H1 (cell line): ENCODE measurements at regions not wholly inside any gene's neighbourhood (a gene's known extent, or its start where the extent isn't known, plus 50 kb on each side); places are given as distances from the start of the nearest gene placed in this dataset.

Experiments used
- PHF8 ChIP-seq: fragments of 200-600 bp; sonication (generic); conservative IDR thresholded peaks from 2 replicates; pipeline ENCODE4 v1.7.1; 2012; ENCODE audit warnings: low read depth, mild to moderate bottlenecking, inconsistent platforms, low read length, moderate library complexity

GRCh38 chrX:74107666-74108065 is 196.3 kb upstream of the ZCCHC13 start (continued):
- no peak for TF ChIP-seq PHF8
- TF ChIP-seq, all 59 proteins: peak for 0
